Sigmoid colon (tissue), 4 donors: ENCODE measurements at regions not wholly inside any gene's neighbourhood (a gene's known extent, or its start where the extent isn't known, plus 50 kb on each side); places are given as distances from the start of the nearest gene placed in this dataset.

ENCODE experiments used
- CTCF ChIP-seq, 4 experiments: fragments of 450-650 bp in 3 of 4; fragments of 200-600 bp in 1 of 4; IDR thresholded peaks; one replicate each; pipeline ENCODE4 v1.5.1; 2016 to 2019; ENCODE audit warnings: antibody characterized with exemption in 4 of 4, mild to moderate bottlenecking in 3 of 4, moderate library complexity in 2 of 4
- POLR2A ChIP-seq, 2 donors: fragments of 450-650 bp; IDR thresholded peaks; one replicate each; pipeline ENCODE4 v1.6.1; 2016; ENCODE audit warnings: antibody characterized with exemption in 2 of 2, mild to moderate bottlenecking in 2 of 2, moderate library complexity in 2 of 2
- POLR2AphosphoS5 ChIP-seq, 4 donors: sonication (generic); formaldehyde crosslinking; IDR thresholded peaks; one replicate each; pipeline ENCODE4 v1.6.1; 2017; ENCODE audit warnings: antibody characterized with exemption in 4 of 4

GRCh38 chr6:30405934-30406333 is 61.0 kb downstream of the RPP21 start:
- TF ChIP-seq CTCF (IDR thresholded peaks at IDR 0.05) (no peak), POLR2A (IDR thresholded peaks at IDR 0.05) (no peak), POLR2AphosphoS5 (IDR thresholded peaks at IDR 0.05) (no peak)
